ENCODE measurements at regions not wholly inside any gene's neighbourhood (a gene's known extent, or its start where the extent isn't known, plus 50 kb on each side); places are given as distances from the start of the nearest gene placed in this dataset.

- ChIA-PET CTCF (interaction anchor here (0.8 kb wide), 1 partner anchor 143 kb away, joined by 3 read pairs; no protein-coding TSS in a partner anchor), POLR2A (no interaction called here)
Observed at GRCh38 chrX:14476205-14476604, 53.1 kb upstream of the GLRA2 start.

GRCh38 chrX:14449773-14450172 lies 79.6 kb upstream of the GLRA2 start:
- POLR2A ChIA-PET, result no interaction called here

More at GRCh38 chrX:14476205-14476604, 53.1 kb upstream of the GLRA2 start:
- no peak overlapping the region for H3K4me3 ChIP-seq (ENCODE audit: low read depth, low read length)
- no peak overlapping the region for H3K27ac ChIP-seq (ENCODE audit: extremely low read depth, low read depth, low read length)
- no peaks in the 10 kb centered on the region for H3K4me1 ChIP-seq (ENCODE audit: control insufficient read depth, insufficient read depth, low read length)
- no peaks in the 10 kb centered on the region for H3K36me3 ChIP-seq (ENCODE audit: control insufficient read depth in 2 of 2, insufficient read depth in 1 of 2, low read length in 2 of 2)
- no peaks in the 10 kb centered on the region for H3K9me3 ChIP-seq (ENCODE audit: control insufficient read depth, insufficient read depth, low read depth, low read length)
- TF ChIP-seq SETDB1 (IDR thresholded peaks at IDR 0.05; ENCODE audit: insufficient read length, low read length) (no peak), ZNF354C (tag by site-specific recombination; IDR thresholded peaks at IDR 0.05; ENCODE audit: borderline replicate concordance, low read depth) (no peak), ZNF692 (tag by site-specific recombination; IDR thresholded peaks at IDR 0.05) (no peak), PRDM10 (tag by site-specific recombination; IDR thresholded peaks at IDR 0.05) (no peak)

More at GRCh38 chrX:14449773-14450172, 79.6 kb upstream of the GLRA2 start:
- Histone ChIP-seq H3K9me3 (ENCODE audit: control insufficient read depth, insufficient read depth, low read depth, low read length) (no peaks in the 10 kb centered on the region), H3K4me1 (ENCODE audit: control insufficient read depth, insufficient read depth, low read length) (no peaks in the 10 kb centered on the region; the same call in 1 of the 2 replicates), H3K36me3 (ENCODE audit: control insufficient read depth in 2 of 2, insufficient read depth in 1 of 2, low read length in 2 of 2) (no peaks in the 10 kb centered on the region), H3K4me3 (ENCODE audit: low read depth, low read length) (no peak overlapping the region), H3K27ac (ENCODE audit: extremely low read depth, low read depth, low read length) (no peak overlapping the region)
- no peak for TF ChIP-seq ZNF214 (tag by site-specific recombination; IDR thresholded peaks at IDR 0.05; ENCODE audit: borderline replicate concordance)
- TF ChIP-seq ZNF274 (IDR thresholded peaks at IDR 0.05; ENCODE audit: low read length), result no peak
- TF ChIP-seq ZNF274 (tag by site-specific recombination; IDR thresholded peaks at IDR 0.05; ENCODE audit: borderline replicate concordance), result no peak
- TF ChIP-seq PRDM2 (tag by site-specific recombination; IDR thresholded peaks at IDR 0.05; ENCODE audit: borderline replicate concordance), result no peak
- no peak for TF ChIP-seq SCRT2 (tag by site-specific recombination; IDR thresholded peaks at IDR 0.05)
- TF ChIP-seq YY2 (tag by site-specific recombination; IDR thresholded peaks at IDR 0.05), result no peak
- TF ChIP-seq ZNF626 (tag by site-specific recombination; IDR thresholded peaks at IDR 0.05), result no peak
- no peak for TF ChIP-seq HOXD13 (CRISPR knock-in tag; IDR thresholded peaks at IDR 0.05; ENCODE audit: borderline replicate concordance)
- no peak for TF ChIP-seq HOXC10 (CRISPR knock-in tag; IDR thresholded peaks at IDR 0.05)
- no peak for TF ChIP-seq ZNF138 (tag by site-specific recombination; IDR thresholded peaks at IDR 0.05; ENCODE audit: borderline replicate concordance)
- no peak for TF ChIP-seq ZNF366 (tag by site-specific recombination; conservative IDR thresholded peaks at IDR 0.05)
- no peak for TF ChIP-seq ZNF600 (tag by site-specific recombination; IDR thresholded peaks at IDR 0.05)
- CTCF ChIA-PET, result no interaction called here

Measured in HEK293 (cell line).